DND-41 (cell line): ENCODE measurements at regions not wholly inside any gene's neighbourhood (a gene's known extent, or its start where the extent isn't known, plus 50 kb on each side); places are given as distances from the start of the nearest gene placed in this dataset.

ENCODE experiments used
- ATAC-seq: fragments of 200-7000 bp; cut with Tn5 transposase; 3 replicates; pipeline ENCODE4 v1.9.1; 2021; ENCODE audit warnings: low read depth; ENCODE audit not compliant: insufficient read depth
- DNase-seq: peaks from one replicate; pipeline ENCODE4 v3.0.0-alpha.2; 2020
- H2AFZ ChIP-seq: 2 replicates; pipeline ENCODE4 v1.6.0; 2012; ENCODE audit warnings: low read depth, low read length
- H3K27ac ChIP-seq: 2 replicates; pipeline ENCODE4 v1.5.1; 2012; ENCODE audit warnings: low read length, inconsistent platforms
- H3K27me3 ChIP-seq: fragments of 200-600 bp; sonication (generic); 2 replicates; pipeline ENCODE4 v1.6.0; 2012; ENCODE audit warnings: low read length, mild to moderate bottlenecking, inconsistent platforms; ENCODE audit not compliant: insufficient read depth, poor library complexity
- H3K36me3 ChIP-seq: 2 replicates; pipeline ENCODE4 v1.5.1; 2012; ENCODE audit warnings: low read length, inconsistent platforms; ENCODE audit not compliant: insufficient read depth
- H3K4me1 ChIP-seq: 2 replicates; pipeline ENCODE4 v1.5.1; 2012; ENCODE audit warnings: mild to moderate bottlenecking, low read length; ENCODE audit not compliant: insufficient read depth
- H3K4me2 ChIP-seq: 2 replicates; pipeline ENCODE4 v1.6.0; 2012; ENCODE audit warnings: mild to moderate bottlenecking, moderate library complexity, low read length, inconsistent platforms; ENCODE audit not compliant: insufficient read depth
- H3K4me3 ChIP-seq, 2 experiments: fragments of 200-600 bp in 1 of 2; shearing (Covaris generic) in 1 of 2; 2 replicates each; pipeline ENCODE4 v1.5.1; 2012 to 2016; ENCODE audit warnings: inconsistent platforms in 2 of 2, low read length in 2 of 2, mild to moderate bottlenecking in 2 of 2, low read depth in 1 of 2, moderate library complexity in 1 of 2
- H3K79me2 ChIP-seq: 2 replicates; pipeline ENCODE4 v1.6.0; 2012; ENCODE audit warnings: low read length, inconsistent platforms; ENCODE audit not compliant: insufficient read depth
- H3K9ac ChIP-seq: 2 replicates; pipeline ENCODE4 v1.6.0; 2012; ENCODE audit warnings: low read depth, mild to moderate bottlenecking, inconsistent platforms, low read length, moderate library complexity
- H3K9me3 ChIP-seq: 2 replicates; pipeline ENCODE4 v1.5.1; 2012; ENCODE audit warnings: low read length, moderate library complexity, mild to moderate bottlenecking, inconsistent platforms; ENCODE audit not compliant: insufficient read depth, severe bottlenecking
- H4K20me1 ChIP-seq: 2 replicates; pipeline ENCODE4 v1.6.0; 2012; ENCODE audit warnings: low read length; ENCODE audit not compliant: insufficient read depth
- CTCF ChIP-seq: IDR thresholded peaks from 2 replicates; pipeline ENCODE4 v1.5.1; 2012; ENCODE audit warnings: borderline replicate concordance, low read length, moderate library complexity, mild to moderate bottlenecking; ENCODE audit not compliant: poor library complexity, severe bottlenecking; ENCODE audit errors: extremely low read depth
- EZH2 ChIP-seq: IDR thresholded peaks from 3 replicates; pipeline ENCODE4 v1.6.1; 2012; ENCODE audit warnings: borderline replicate concordance, low read depth, mild to moderate bottlenecking, moderate library complexity, low read length, inconsistent platforms; ENCODE audit not compliant: severe bottlenecking

- Histone ChIP-seq H3K36me3 (no peaks in the 10 kb centered on the region), H3K4me3 (no peak overlapping the region), H3K4me1 (no peaks in the 10 kb centered on the region), H3K79me2 (no peaks in the 10 kb centered on the region), H3K4me2 (no peak overlapping the region), H2AFZ (no peak overlapping the region), H3K9ac (no peak overlapping the region), H4K20me1 (no peaks in the 10 kb centered on the region), H3K27me3 (no peaks in the 10 kb centered on the region), H3K9me3 (no peaks in the 10 kb centered on the region), H3K27ac (no peak overlapping the region)
- DNase-seq (no peak), ATAC-seq (no peak)
- TF ChIP-seq CTCF (no peak), EZH2 (no peak)
These were observed 511.6 kb downstream of the PLOD2 start for GRCh38 chr3:145649368-145649887.

GRCh38 chr3:145650170-145650569 lies 510.8 kb downstream of the PLOD2 start:
- no peak overlapping the region for H3K4me2 ChIP-seq
- no peaks in the 10 kb centered on the region for H3K27me3 ChIP-seq
- H3K9ac ChIP-seq, result no peak overlapping the region
- no peak for TF ChIP-seq CTCF
- no peak for TF ChIP-seq EZH2
- H3K9me3 ChIP-seq, result no peaks in the 10 kb centered on the region
- no peak for ATAC-seq
- no peaks in the 10 kb centered on the region for H4K20me1 ChIP-seq
- H2AFZ ChIP-seq, result no peak overlapping the region
- H3K27ac ChIP-seq, result no peak overlapping the region
- no peaks in the 10 kb centered on the region for H3K79me2 ChIP-seq
- H3K4me3 ChIP-seq, result no peak overlapping the region
- DNase-seq, result no peak
- H3K36me3 ChIP-seq, result no peaks in the 10 kb centered on the region
- no peaks in the 10 kb centered on the region for H3K4me1 ChIP-seq

- Histone ChIP-seq H2AFZ (no peak overlapping the region), H3K27me3 (no peaks in the 10 kb centered on the region), H3K79me2 (no peaks in the 10 kb centered on the region), H3K4me3 (no peak overlapping the region), H3K27ac (no peak overlapping the region), H3K4me2 (no peak overlapping the region), H4K20me1 (no peaks in the 10 kb centered on the region), H3K9ac (no peak overlapping the region), H3K9me3 (no peaks in the 10 kb centered on the region), H3K36me3 (no peaks in the 10 kb centered on the region), H3K4me1 (no peaks in the 10 kb centered on the region)
- TF ChIP-seq CTCF, result no peak
- no peak for TF ChIP-seq EZH2
- no peak for ATAC-seq
- no peak for DNase-seq
These were observed 489.9 kb downstream of the PLOD2 start for GRCh38 chr3:145671121-145671520.

GRCh38 chr3:145673838-145674237 lies 487.1 kb downstream of the PLOD2 start:
- no peak overlapping the region for H2AFZ ChIP-seq
- no peak overlapping the region for H3K4me2 ChIP-seq
- no peaks in the 10 kb centered on the region for H3K36me3 ChIP-seq
- ATAC-seq (no peak), DNase-seq (no peak)
- H3K27me3 ChIP-seq, result no peaks in the 10 kb centered on the region
- H3K9ac ChIP-seq, result no peak overlapping the region
- H3K4me1 ChIP-seq, result no peaks in the 10 kb centered on the region
- no peaks in the 10 kb centered on the region for H4K20me1 ChIP-seq
- H3K4me3 ChIP-seq, result no peak overlapping the region
- H3K9me3 ChIP-seq, result no peaks in the 10 kb centered on the region
- TF ChIP-seq EZH2, result no peak
- no peak for TF ChIP-seq CTCF
- no peak overlapping the region for H3K27ac ChIP-seq
- no peaks in the 10 kb centered on the region for H3K79me2 ChIP-seq
